WTC11 (cell line): ENCODE measurements at regions not wholly inside any gene's neighbourhood (a gene's known extent, or its start where the extent isn't known, plus 50 kb on each side); places are given as distances from the start of the nearest gene placed in this dataset.

Source experiments
- CREB1 ChIP-seq: sonication (generic); formaldehyde crosslinking; IDR thresholded peaks from 2 replicates; pipeline ENCODE4 v1.8.0; 2023; ENCODE audit warnings: mild to moderate bottlenecking, missing genetic modification reagents
- CTCF ChIP-seq: fragments of 200-600 bp; IDR thresholded peaks from 2 replicates; pipeline ENCODE4 v1.8.0; 2022; ENCODE audit warnings: antibody characterized with exemption
- JAZF1 ChIP-seq: fragments of 250-450 bp; sonication (Bioruptor Pico); IDR thresholded peaks from 2 replicates; pipeline ENCODE4 v1.9.0; 2021; ENCODE audit warnings: moderate library complexity, mild to moderate bottlenecking, inconsistent platforms
- MAX ChIP-seq: sonication (generic); formaldehyde crosslinking; IDR thresholded peaks from 2 replicates; pipeline ENCODE4 v1.8.0; 2022; ENCODE audit warnings: mild to moderate bottlenecking, missing genetic modification reagents
- NR2C2 ChIP-seq: sonication (generic); formaldehyde crosslinking; IDR thresholded peaks from 2 replicates; pipeline ENCODE4 v1.8.0; 2022; ENCODE audit warnings: mild to moderate bottlenecking, missing genetic modification reagents
- SOX15 ChIP-seq: fragments of 250-450 bp; sonication (Bioruptor Pico); IDR thresholded peaks from 2 replicates; pipeline ENCODE4 v1.9.0; 2021; ENCODE audit warnings: mild to moderate bottlenecking
- SP1 ChIP-seq: sonication (generic); formaldehyde crosslinking; conservative IDR thresholded peaks from 2 replicates; pipeline ENCODE4 v1.8.1; 2022; ENCODE audit warnings: missing genetic modification reagents
- TP53 ChIP-seq: sonication (generic); formaldehyde crosslinking; IDR thresholded peaks from 2 replicates; pipeline ENCODE4 v1.8.1; 2023; ENCODE audit warnings: mild to moderate bottlenecking, missing genetic modification reagents
- TF ChIP-seq, protein P1 (sequence below): sonication (generic); formaldehyde crosslinking; IDR thresholded peaks from 2 replicates; pipeline ENCODE4 v1.8.1; 2023; ENCODE audit warnings: mild to moderate bottlenecking, moderate library complexity, missing genetic modification reagents
- TF ChIP-seq, protein P2 (sequence below): sonication (generic); formaldehyde crosslinking; IDR thresholded peaks from 2 replicates; pipeline ENCODE4 v1.8.1; 2023; ENCODE audit warnings: mild to moderate bottlenecking, missing genetic modification reagents, moderate library complexity

- no peak for TF ChIP-seq CTCF
- no peak for TF ChIP-seq NR2C2 (CRISPR knock-in tag)
- no peak for TF ChIP-seq SP1 (CRISPR knock-in tag)
- TF ChIP-seq TP53 (CRISPR knock-in tag), result no peak
- TF ChIP-seq MAX (CRISPR knock-in tag), result no peak
- no peak for TF ChIP-seq JAZF1
- no peak for TF ChIP-seq CREB1 (CRISPR knock-in tag)
- TF ChIP-seq SOX15, result no peak
- TF ChIP-seq, protein P1, sequence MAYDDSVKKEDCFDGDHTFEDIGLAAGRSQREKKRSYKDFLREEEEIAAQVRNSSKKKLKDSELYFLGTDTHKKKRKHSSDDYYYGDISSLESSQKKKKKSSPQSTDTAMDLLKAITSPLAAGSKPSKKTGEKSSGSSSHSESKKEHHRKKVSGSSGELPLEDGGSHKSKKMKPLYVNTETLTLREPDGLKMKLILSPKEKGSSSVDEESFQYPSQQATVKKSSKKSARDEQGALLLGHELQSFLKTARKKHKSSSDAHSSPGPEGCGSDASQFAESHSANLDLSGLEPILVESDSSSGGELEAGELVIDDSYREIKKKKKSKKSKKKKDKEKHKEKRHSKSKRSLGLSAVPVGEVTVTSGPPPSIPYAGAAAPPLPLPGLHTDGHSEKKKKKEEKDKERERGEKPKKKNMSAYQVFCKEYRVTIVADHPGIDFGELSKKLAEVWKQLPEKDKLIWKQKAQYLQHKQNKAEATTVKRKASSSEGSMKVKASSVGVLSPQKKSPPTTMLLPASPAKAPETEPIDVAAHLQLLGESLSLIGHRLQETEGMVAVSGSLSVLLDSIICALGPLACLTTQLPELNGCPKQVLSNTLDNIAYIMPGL (CRISPR knock-in tag), result no peak
- TF ChIP-seq, protein P2, sequence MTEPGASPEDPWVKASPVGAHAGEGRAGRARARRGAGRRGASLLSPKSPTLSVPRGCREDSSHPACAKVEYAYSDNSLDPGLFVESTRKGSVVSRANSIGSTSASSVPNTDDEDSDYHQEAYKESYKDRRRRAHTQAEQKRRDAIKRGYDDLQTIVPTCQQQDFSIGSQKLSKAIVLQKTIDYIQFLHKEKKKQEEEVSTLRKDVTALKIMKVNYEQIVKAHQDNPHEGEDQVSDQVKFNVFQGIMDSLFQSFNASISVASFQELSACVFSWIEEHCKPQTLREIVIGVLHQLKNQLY, result no peak
These were observed 807.4 kb downstream of the STIM2 start for GRCh38 chr4:27668001-27668400.
